ENCODE measurements at regions not wholly inside any gene's neighbourhood (a gene's known extent, or its start where the extent isn't known, plus 50 kb on each side); places are given as distances from the start of the nearest gene placed in this dataset.

- TF ChIP-seq GATA4 (IDR thresholded peaks at IDR 0.05; ENCODE audit: borderline replicate concordance, low read depth), result no peak
- no peak for TF ChIP-seq CEBPZ (IDR thresholded peaks at IDR 0.05; ENCODE audit: low read length)
- no peak for TF ChIP-seq KLF16 (CRISPR knock-in tag; IDR thresholded peaks at IDR 0.05)
- TF ChIP-seq HDAC2 (CRISPR knock-in tag; IDR thresholded peaks at IDR 0.05), result no peak
- TF ChIP-seq ZNF331 (CRISPR knock-in tag; IDR thresholded peaks at IDR 0.05), result no peak
Observed at GRCh38 chr21:35215870-35216269, 166.8 kb upstream of the RUNX1 start (continued).

- in situ Hi-C loops (cut with HindIII; ENCODE audit: extremely low pct_ligation_motif_present, low pct_unique_long_range_greater_than_20kb), result no loop called here
- no peak for FAIRE-seq
- no peaks in the 10 kb centered on the region for H3K36me3 ChIP-seq (replicated peaks in 1 of 2; ENCODE audit: control insufficient read depth in 1 of 2, insufficient read depth in 2 of 2, low read length in 2 of 2)
- no peaks in the 10 kb centered on the region for H4K20me1 ChIP-seq (ENCODE audit: insufficient read depth, low read length)
- no peak overlapping the region for H3K4me2 ChIP-seq (ENCODE audit: low read depth, low read length)
- no peak for DNase-seq (ENCODE audit: low spot score)
- H2AFZ ChIP-seq (ENCODE audit: low read length), result no peak overlapping the region
- 34% methylated on average over 3 of the region's 3 CpGs for WGBS (ENCODE audit: low lambda C conversion rate)
- no peak overlapping the region for H3K4me3 ChIP-seq (replicated peaks in 1 of 3; ENCODE audit: insufficient read depth in 1 of 3, low read depth in 2 of 3, low read length in 3 of 3)
- ChIA-PET CTCF (ENCODE audit: low intra/inter-chr PET ratio, low total read pairs) (no interaction called here), POLR2A (no interaction called here)
- no peak overlapping the region for H3K27ac ChIP-seq (ENCODE audit: extremely low read length, insufficient read depth, low read length)
- intact Hi-C loops (cut with micrococcal nuclease; ENCODE audit: unreplicated experiment), result no loop called here
- H3K27me3 ChIP-seq (ENCODE audit: control insufficient read depth in 1 of 2, insufficient read depth in 2 of 2, low read length in 2 of 2), result no peaks in the 10 kb centered on the region
- no TSS peak for BruUV-seq (replicated peaks)
- no peak overlapping the region for H3K9ac ChIP-seq (ENCODE audit: insufficient read depth, low read depth, low read length)
- TF ChIP-seq NR2F1 (CRISPR knock-in tag; IDR thresholded peaks at IDR 0.05), result no peak
- no peak for TF ChIP-seq POGZ (CRISPR knock-in tag; IDR thresholded peaks at IDR 0.05)
- TF ChIP-seq TFDP2 (CRISPR knock-in tag; IDR thresholded peaks at IDR 0.05), result no peak
- no peak for TF ChIP-seq ZNF10 (CRISPR knock-in tag; IDR thresholded peaks at IDR 0.05; ENCODE audit: borderline replicate concordance, low read depth)
- TF ChIP-seq SETDB1 (CRISPR knock-in tag; IDR thresholded peaks at IDR 0.05; ENCODE audit: borderline replicate concordance), result no peak
- TF ChIP-seq NONO (IDR thresholded peaks at IDR 0.05), result no peak
- TF ChIP-seq NONO (CRISPR knock-in tag; conservative IDR thresholded peaks at IDR 0.05), result no peak
- no peaks in the 10 kb centered on the region for H3K79me2 ChIP-seq (ENCODE audit: insufficient read depth, low read length)
- no peak for ATAC-seq
- H3K4me1 ChIP-seq (ENCODE audit: insufficient read depth, low read length), result no peaks in the 10 kb centered on the region
- no peaks in the 10 kb centered on the region for H3K9me3 ChIP-seq (ENCODE audit: low read length)
Observed at GRCh38 chr21:35212393-35213127, 163.5 kb upstream of the RUNX1 start.

All from HepG2 (cell line).